K562 (cell line): ENCODE measurements at regions not wholly inside any gene's neighbourhood (a gene's known extent, or its start where the extent isn't known, plus 50 kb on each side); places are given as distances from the start of the nearest gene placed in this dataset.

Source experiments
- ATAC-seq: fragments of 200-7000 bp; cut with Tn5 transposase; 3 replicates; pipeline ENCODE4 v1.9.1; 2020; ENCODE audit warnings: moderate library complexity
- BruUV-seq: library from RNA; stranded (reverse); fragments of 400-500 nt; replicated peaks from 2 replicates; lab custom pipeline; 2021; lab: Mats Ljungman, UMichigan
- CTCF ChIA-PET: fragments of 300-600 bp; formaldehyde crosslinking; extraction: SDS; loops from one replicate; lab custom pipeline; 2021; ENCODE audit warnings: low intra/inter-chr PET ratio; lab: Yijun Ruan, JAX
- POLR2A ChIA-PET: fragments of 300-600, 350-650 bp; sonication (Branson Sonifier 250); formaldehyde crosslinking; extraction: SDS; loops from one replicate; lab custom pipeline; 2021; ENCODE audit warnings: antibody characterized with exemption, inconsistent platforms; lab: Yijun Ruan, JAX
- DNase-seq, 4 experiments: peaks; one replicate each; pipeline versions ENCODE4 v3.0.0 to v3.0.0-alpha.2; 2011 to 2018; ENCODE audit warnings: low spot score in 3 of 4, mixed read lengths in 3 of 4; ENCODE audit errors: extremely low read depth in 1 of 4
- FAIRE-seq: peaks from 2 replicates; lab custom pipeline; 2011; peaks lifted over from hg19 to GRCh38; lab: Jason Lieb, UNC
- H2AFZ ChIP-seq: 2 replicates; pipeline ENCODE4 v1.6.0; 2011; ENCODE audit warnings: low read depth, low read length, control low read depth, inconsistent platforms
- H3K27ac ChIP-seq: fragments of 200-600 bp; 3 replicates; pipeline ENCODE4 v1.8.0; 2011; ENCODE audit warnings: low read depth, mild to moderate bottlenecking, control low read depth, inconsistent platforms, low read length, moderate library complexity, mixed read lengths; ENCODE audit errors: extremely low read depth
- H3K27me3 ChIP-seq, 2 experiments: fragments of 300-600 bp in 1 of 2; 2 replicates in 1 of 2; 3 replicates in 1 of 2; pipeline versions ENCODE4 v1.6.0 to v1.8.0; 2011; ENCODE audit warnings: inconsistent platforms in 2 of 2, low read length in 2 of 2, mild to moderate bottlenecking in 1 of 2, mixed read lengths in 1 of 2, moderate library complexity in 1 of 2; ENCODE audit not compliant: control insufficient read depth in 2 of 2, insufficient read depth in 2 of 2
- H3K36me3 ChIP-seq: fragments of 300-600 bp; 3 replicates; pipeline ENCODE4 v1.8.0; 2011; ENCODE audit warnings: mild to moderate bottlenecking, low read length, inconsistent platforms; ENCODE audit not compliant: control insufficient read depth, insufficient read depth
- H3K4me1 ChIP-seq, 2 experiments: fragments of 200-600 bp in 1 of 2; replicated peaks in 1 of 2; 2 replicates in 1 of 2; 3 replicates in 1 of 2; pipeline versions ENCODE4 v1.5.1 to v1.8.0; 2011; ENCODE audit warnings: inconsistent platforms in 2 of 2, low read length in 2 of 2, mild to moderate bottlenecking in 1 of 2, mixed read lengths in 1 of 2, moderate library complexity in 1 of 2; ENCODE audit not compliant: control insufficient read depth in 2 of 2, insufficient read depth in 2 of 2
- H3K4me2 ChIP-seq: 2 replicates; pipeline ENCODE4 v1.6.1; 2011; ENCODE audit warnings: low read length, control low read depth, inconsistent platforms, mixed read lengths; ENCODE audit not compliant: insufficient read depth
- H3K4me3 ChIP-seq: fragments of 200-600 bp; sonication (generic), shearing (Covaris generic); 2 replicates; pipeline ENCODE4 v1.5.1; 2016; ENCODE audit warnings: control low read depth, inconsistent platforms
- H3K79me2 ChIP-seq: fragments of 200-600 bp; 3 replicates; pipeline ENCODE4 v1.8.0; 2011; ENCODE audit warnings: low read length, inconsistent platforms; ENCODE audit not compliant: control insufficient read depth, insufficient read depth
- H3K9ac ChIP-seq, 2 experiments: 2 replicates each; pipeline versions ENCODE4 v1.6.0 to v1.6.1; 2011; ENCODE audit warnings: low read depth in 2 of 2, low read length in 2 of 2, control low read depth in 1 of 2, inconsistent platforms in 1 of 2, mild to moderate bottlenecking in 1 of 2, mixed read lengths in 1 of 2; ENCODE audit not compliant: insufficient read depth in 1 of 2
- H3K9me1 ChIP-seq: one replicate; pipeline ENCODE4 v1.6.0; 2011; ENCODE audit warnings: inconsistent platforms, mild to moderate bottlenecking, low read length, moderate library complexity; ENCODE audit not compliant: control insufficient read depth, insufficient read depth
- H3K9me3 ChIP-seq: replicated peaks from 2 replicates; pipeline ENCODE4 v1.5.1; 2011; ENCODE audit warnings: low read depth, low read length, inconsistent platforms; ENCODE audit not compliant: control insufficient read depth, insufficient read depth
- H4K20me1 ChIP-seq: replicated peaks from 2 replicates; pipeline ENCODE4 v1.6.1; 2011; ENCODE audit warnings: low read length, inconsistent platforms, mixed read lengths; ENCODE audit not compliant: control insufficient read depth, insufficient read depth
- KLF10 ChIP-seq: fragments of 250-450 bp; sonication (Bioruptor Pico); IDR thresholded peaks from 2 replicates; pipeline ENCODE4 v1.6.1; 2021; ENCODE audit warnings: matching md5 sums
- MCM7 ChIP-seq, 2 experiments: fragments of 450-650 bp; IDR thresholded peaks; 2 replicates each; pipeline ENCODE4 v1.6.1; 2016 to 2018
- MYNN ChIP-seq, 2 experiments: sonication (generic); formaldehyde crosslinking in 1 of 2; IDR thresholded peaks; 2 replicates each; pipeline versions ENCODE4 v1.5.0 to v1.6.1; 2016 to 2020; ENCODE audit warnings: antibody characterized with exemption in 1 of 2, missing genetic modification reagents in 1 of 2
- TCF7 ChIP-seq: sonication (generic); IDR thresholded peaks from 2 replicates; pipeline ENCODE4 v1.6.1; 2016; ENCODE audit warnings: antibody characterized with exemption, borderline replicate concordance
- TFAM ChIP-seq: fragments of 250-450 bp; sonication (Bioruptor Pico); conservative IDR thresholded peaks from 2 replicates; pipeline ENCODE4 v1.5.0; 2021; ENCODE audit warnings: mild to moderate bottlenecking, moderate library complexity
- TOE1 ChIP-seq, 2 experiments: fragments of 450-650 bp in 1 of 2; sonication (generic) in 1 of 2; formaldehyde crosslinking in 1 of 2; IDR thresholded peaks; 2 replicates each; pipeline versions ENCODE4 v1.7.1 to v1.8.0; 2016 to 2022; ENCODE audit warnings: borderline replicate concordance in 2 of 2, mild to moderate bottlenecking in 2 of 2, antibody characterized with exemption in 1 of 2, inconsistent platforms in 1 of 2, low read depth in 1 of 2, missing genetic modification reagents in 1 of 2, moderate library complexity in 1 of 2
- TRIM28 ChIP-seq: fragments of 450-650 bp; IDR thresholded peaks from 2 replicates; pipeline ENCODE4 v1.6.1; 2017
- ZBTB33 ChIP-seq: sonication (generic); formaldehyde crosslinking; IDR thresholded peaks from 2 replicates; pipeline ENCODE4 v1.8.1; 2023; ENCODE audit warnings: mild to moderate bottlenecking, missing genetic modification reagents
- ZNF143 ChIP-seq: sonication (generic); formaldehyde crosslinking; IDR thresholded peaks from 2 replicates; pipeline ENCODE4 v1.9.0; 2022; ENCODE audit warnings: mild to moderate bottlenecking, missing genetic modification reagents
- ZNF282 ChIP-seq: sonication (generic); formaldehyde crosslinking; IDR thresholded peaks from 2 replicates; pipeline ENCODE4 v1.8.1; 2023; ENCODE audit warnings: missing genetic modification reagents
- ZNF551 ChIP-seq: fragments of 250-450 bp; sonication (Bioruptor Pico); IDR thresholded peaks from 2 replicates; pipeline ENCODE4 v1.5.0; 2021; ENCODE audit warnings: mild to moderate bottlenecking, moderate library complexity
- WGBS: fragments of 100-300 bp; shearing (Covaris generic); methylation state at CpG from one replicate; pipeline ENCODE4 v1.1.6; 2016; ENCODE audit warnings: low coverage, mixed read lengths; ENCODE audit not compliant: insufficient coverage; ENCODE audit errors: missing lambda C conversion rate; 5-methylcytosine and 5-hydroxymethylcytosine counted together
- in situ Hi-C: fragments of 300-500 bp; cut with MboI; formaldehyde crosslinking; loops from 4 replicates; pipeline ENCODE4 v1.15.0; 2018; ENCODE audit warnings: inconsistent platforms, mixed read lengths
- intact Hi-C: fragments of 100-400 bp; cut with micrococcal nuclease; formaldehyde crosslinking; loops from 2 replicates; pipeline ENCODE4 v1.14.2; 2022
- TF ChIP-seq, protein P1 (sequence below): fragments of 200-800 bp; sonication (Bioruptor generic); IDR thresholded peaks from 2 replicates; pipeline ENCODE4 v1.6.1; 2016; ENCODE audit warnings: missing genetic modification characterization, missing compliant biosample characterization
- TF ChIP-seq, protein P2 (sequence below): sonication (generic); formaldehyde crosslinking; IDR thresholded peaks from 2 replicates; pipeline ENCODE4 v1.8.0; 2022; ENCODE audit warnings: mild to moderate bottlenecking, missing genetic modification reagents, borderline replicate concordance

- no peak for FAIRE-seq
- TF ChIP-seq TOE1 (IDR thresholded peaks at IDR 0.05; ENCODE audit: borderline replicate concordance), result no peak
- no peak for TF ChIP-seq TOE1 (CRISPR knock-in tag; IDR thresholded peaks at IDR 0.05; ENCODE audit: borderline replicate concordance, low read depth)
- no peak for TF ChIP-seq MCM7 (IDR thresholded peaks at IDR 0.05)
- TF ChIP-seq TFAM (CRISPR knock-in tag), result no peak
- no peak for TF ChIP-seq ZNF551 (CRISPR knock-in tag)
- TF ChIP-seq TRIM28, result no peak
- TF ChIP-seq, protein P1, sequence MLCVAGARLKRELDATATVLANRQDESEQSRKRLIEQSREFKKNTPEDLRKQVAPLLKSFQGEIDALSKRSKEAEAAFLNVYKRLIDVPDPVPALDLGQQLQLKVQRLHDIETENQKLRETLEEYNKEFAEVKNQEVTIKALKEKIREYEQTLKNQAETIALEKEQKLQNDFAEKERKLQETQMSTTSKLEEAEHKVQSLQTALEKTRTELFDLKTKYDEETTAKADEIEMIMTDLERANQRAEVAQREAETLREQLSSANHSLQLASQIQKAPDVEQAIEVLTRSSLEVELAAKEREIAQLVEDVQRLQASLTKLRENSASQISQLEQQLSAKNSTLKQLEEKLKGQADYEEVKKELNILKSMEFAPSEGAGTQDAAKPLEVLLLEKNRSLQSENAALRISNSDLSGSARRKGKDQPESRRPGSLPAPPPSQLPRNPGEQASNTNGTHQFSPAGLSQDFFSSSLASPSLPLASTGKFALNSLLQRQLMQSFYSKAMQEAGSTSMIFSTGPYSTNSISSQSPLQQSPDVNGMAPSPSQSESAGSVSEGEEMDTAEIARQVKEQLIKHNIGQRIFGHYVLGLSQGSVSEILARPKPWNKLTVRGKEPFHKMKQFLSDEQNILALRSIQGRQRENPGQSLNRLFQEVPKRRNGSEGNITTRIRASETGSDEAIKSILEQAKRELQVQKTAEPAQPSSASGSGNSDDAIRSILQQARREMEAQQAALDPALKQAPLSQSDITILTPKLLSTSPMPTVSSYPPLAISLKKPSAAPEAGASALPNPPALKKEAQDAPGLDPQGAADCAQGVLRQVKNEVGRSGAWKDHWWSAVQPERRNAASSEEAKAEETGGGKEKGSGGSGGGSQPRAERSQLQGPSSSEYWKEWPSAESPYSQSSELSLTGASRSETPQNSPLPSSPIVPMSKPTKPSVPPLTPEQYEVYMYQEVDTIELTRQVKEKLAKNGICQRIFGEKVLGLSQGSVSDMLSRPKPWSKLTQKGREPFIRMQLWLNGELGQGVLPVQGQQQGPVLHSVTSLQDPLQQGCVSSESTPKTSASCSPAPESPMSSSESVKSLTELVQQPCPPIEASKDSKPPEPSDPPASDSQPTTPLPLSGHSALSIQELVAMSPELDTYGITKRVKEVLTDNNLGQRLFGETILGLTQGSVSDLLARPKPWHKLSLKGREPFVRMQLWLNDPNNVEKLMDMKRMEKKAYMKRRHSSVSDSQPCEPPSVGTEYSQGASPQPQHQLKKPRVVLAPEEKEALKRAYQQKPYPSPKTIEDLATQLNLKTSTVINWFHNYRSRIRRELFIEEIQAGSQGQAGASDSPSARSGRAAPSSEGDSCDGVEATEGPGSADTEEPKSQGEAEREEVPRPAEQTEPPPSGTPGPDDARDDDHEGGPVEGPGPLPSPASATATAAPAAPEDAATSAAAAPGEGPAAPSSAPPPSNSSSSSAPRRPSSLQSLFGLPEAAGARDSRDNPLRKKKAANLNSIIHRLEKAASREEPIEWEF (CRISPR knock-in tag), result no peak
- TF ChIP-seq TCF7, result no peak
- TF ChIP-seq, protein P2, sequence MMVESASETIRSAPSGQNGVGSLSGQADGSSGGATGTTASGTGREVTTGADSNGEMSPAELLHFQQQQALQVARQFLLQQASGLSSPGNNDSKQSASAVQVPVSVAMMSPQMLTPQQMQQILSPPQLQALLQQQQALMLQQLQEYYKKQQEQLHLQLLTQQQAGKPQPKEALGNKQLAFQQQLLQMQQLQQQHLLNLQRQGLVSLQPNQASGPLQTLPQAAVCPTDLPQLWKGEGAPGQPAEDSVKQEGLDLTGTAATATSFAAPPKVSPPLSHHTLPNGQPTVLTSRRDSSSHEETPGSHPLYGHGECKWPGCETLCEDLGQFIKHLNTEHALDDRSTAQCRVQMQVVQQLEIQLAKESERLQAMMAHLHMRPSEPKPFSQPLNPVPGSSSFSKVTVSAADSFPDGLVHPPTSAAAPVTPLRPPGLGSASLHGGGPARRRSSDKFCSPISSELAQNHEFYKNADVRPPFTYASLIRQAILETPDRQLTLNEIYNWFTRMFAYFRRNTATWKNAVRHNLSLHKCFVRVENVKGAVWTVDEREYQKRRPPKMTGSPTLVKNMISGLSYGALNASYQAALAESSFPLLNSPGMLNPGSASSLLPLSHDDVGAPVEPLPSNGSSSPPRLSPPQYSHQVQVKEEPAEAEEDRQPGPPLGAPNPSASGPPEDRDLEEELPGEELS (CRISPR knock-in tag), result no peak
- TF ChIP-seq KLF10 (CRISPR knock-in tag), result no peak
- TF ChIP-seq ZBTB33, result no peak
- no peak for TF ChIP-seq ZNF143 (CRISPR knock-in tag)
- TF ChIP-seq ZNF282 (CRISPR knock-in tag), result no peak
- TF ChIP-seq MYNN (IDR thresholded peaks at IDR 0.05), result no peak
- no peak for TF ChIP-seq MYNN (CRISPR knock-in tag; IDR thresholded peaks at IDR 0.05)
Measured at GRCh38 chr22:33116841-33117547, 58.8 kb upstream of the SYN3 start.

More at GRCh38 chr22:33116841-33117547, 58.8 kb upstream of the SYN3 start:
- Histone ChIP-seq H3K79me2 (no peaks in the 10 kb centered on the region), H3K27me3 (no peaks in the 10 kb centered on the region), H3K36me3 (no peaks in the 10 kb centered on the region), H2AFZ (no peak overlapping the region), H3K4me2 (no peak overlapping the region), H4K20me1 (no peaks in the 10 kb centered on the region), H3K4me3 (no peak overlapping the region), H3K9ac (no peak overlapping the region), H3K9me3 (no peaks in the 10 kb centered on the region), H3K27ac (no peak overlapping the region), H3K9me1 (no peaks in the 10 kb centered on the region), H3K4me1 (no peaks in the 10 kb centered on the region; a peak in 1 of 5 replicates)
- intact Hi-C loops (no loop called here), in situ Hi-C loops (no loop called here)
- no peak for DNase-seq
- WGBS, result 0% methylated on average over 2 of the region's 2 CpGs
- POLR2A ChIA-PET, result no interaction called here
- CTCF ChIA-PET, result no interaction called here
- no TSS peak for BruUV-seq
- ATAC-seq, result no peak
